ENCODE measurements at regions not wholly inside any gene's neighbourhood (a gene's known extent, or its start where the extent isn't known, plus 50 kb on each side); places are given as distances from the start of the nearest gene placed in this dataset.

DNA sequence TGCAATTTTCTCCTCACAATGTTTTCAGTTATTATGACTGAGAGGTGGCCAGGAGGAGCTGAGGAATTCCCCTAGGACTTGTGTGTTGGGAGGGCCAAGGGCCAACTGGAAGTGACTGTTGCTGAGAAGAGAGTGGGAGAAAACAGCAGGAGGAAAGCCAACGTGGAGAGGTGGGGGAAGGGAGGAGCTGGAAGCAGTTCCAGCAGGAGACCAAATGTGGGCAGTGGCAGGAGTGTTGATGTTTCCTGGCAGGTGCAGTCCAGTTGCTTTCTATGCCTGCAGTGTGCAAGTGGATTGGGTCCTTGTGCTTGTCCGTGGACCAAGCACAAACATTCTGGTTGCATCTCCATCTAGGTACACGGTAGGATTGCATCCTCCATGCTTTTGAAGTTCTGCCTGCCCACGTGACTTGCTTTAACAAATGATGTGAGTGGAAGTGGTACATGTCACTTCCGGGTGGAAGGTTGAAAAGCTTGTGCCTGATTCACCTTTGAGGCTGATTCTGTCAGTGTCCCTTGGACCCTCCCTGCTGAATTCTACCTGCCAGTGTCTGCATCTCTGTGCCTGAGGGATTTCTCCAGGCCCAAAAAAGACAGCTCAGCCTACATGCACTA lies 54.7 kb upstream of the CRHR1 start:
- no peak for DNase-seq (ENCODE audit: low read depth)
- no peak overlapping the region for H3K4me3 ChIP-seq (ENCODE audit: low read depth, low read length)
- TF ChIP-seq CTCF (IDR thresholded peaks at IDR 0.05; ENCODE audit: low read depth, low read length, missing control alignments) = no peak
- in situ Hi-C loops (cut with HindIII; ENCODE audit: low sequenced_read_pairs) = no loop called here

- DNase-seq (ENCODE audit: low read depth) = no peak
- no peak overlapping the region for H3K4me3 ChIP-seq (ENCODE audit: low read depth, low read length)
- TF ChIP-seq CTCF (IDR thresholded peaks at IDR 0.05; ENCODE audit: low read depth, low read length, missing control alignments) = no peak
- in situ Hi-C loops (cut with HindIII; ENCODE audit: low sequenced_read_pairs) = no loop called here
Observed at GRCh38 chr17:45730192-45730591, 53.9 kb upstream of the CRHR1 start.

- no peak overlapping the region for H3K4me3 ChIP-seq (ENCODE audit: low read depth, low read length)
- no peak for DNase-seq (ENCODE audit: low read depth)
- in situ Hi-C loops (cut with HindIII; ENCODE audit: low sequenced_read_pairs) = no loop called here
- no peak for TF ChIP-seq CTCF (IDR thresholded peaks at IDR 0.05; ENCODE audit: low read depth, low read length, missing control alignments)
Observed at GRCh38 chr17:45731459-45731858, 52.7 kb upstream of the CRHR1 start.

GRCh38 chr17:45732926-45733505 lies 51.1 kb upstream of the CRHR1 start:
- in situ Hi-C loops (cut with HindIII; ENCODE audit: low sequenced_read_pairs) = no loop called here
- no peak for TF ChIP-seq CTCF (IDR thresholded peaks at IDR 0.05; ENCODE audit: low read depth, low read length, missing control alignments)
- H3K4me3 ChIP-seq (ENCODE audit: low read depth, low read length) = no peak overlapping the region
- no peak for DNase-seq (ENCODE audit: low read depth)

GRCh38 chr17:45733781-45734180 lies 50.3 kb upstream of the CRHR1 start:
- in situ Hi-C loops (cut with HindIII; ENCODE audit: low sequenced_read_pairs) = no loop called here
- no peak for DNase-seq (ENCODE audit: low read depth)
- no peak for TF ChIP-seq CTCF (IDR thresholded peaks at IDR 0.05; ENCODE audit: low read depth, low read length, missing control alignments)
- no peak overlapping the region for H3K4me3 ChIP-seq (ENCODE audit: low read depth, low read length)
